ENCODE measurements at regions not wholly inside any gene's neighbourhood (a gene's known extent, or its start where the extent isn't known, plus 50 kb on each side); places are given as distances from the start of the nearest gene placed in this dataset.

DNA sequence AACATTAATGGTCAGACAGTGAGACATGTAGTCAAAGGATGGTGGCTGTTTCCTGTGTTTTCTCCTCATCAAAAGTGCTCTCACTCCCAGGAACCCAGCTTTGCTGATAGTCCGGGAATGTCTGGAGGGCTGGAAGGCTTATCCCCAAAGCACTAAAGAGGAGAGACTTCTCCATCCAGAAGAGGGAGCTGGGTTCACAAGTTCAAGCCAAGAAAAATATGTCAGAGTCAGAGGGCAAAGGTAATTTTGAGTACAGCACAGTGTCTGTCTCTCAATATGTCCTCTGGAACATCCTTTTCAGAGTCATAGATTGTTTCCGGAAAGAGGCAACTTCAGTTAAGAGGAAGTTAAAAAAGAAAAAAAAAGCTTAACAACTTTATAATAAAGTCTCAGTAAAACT lies 281.5 kb upstream of the PHYHIPL start:
- no peak for TF ChIP-seq POLR2A (IDR thresholded peaks at IDR 0.05)
- TF ChIP-seq, protein P1, sequence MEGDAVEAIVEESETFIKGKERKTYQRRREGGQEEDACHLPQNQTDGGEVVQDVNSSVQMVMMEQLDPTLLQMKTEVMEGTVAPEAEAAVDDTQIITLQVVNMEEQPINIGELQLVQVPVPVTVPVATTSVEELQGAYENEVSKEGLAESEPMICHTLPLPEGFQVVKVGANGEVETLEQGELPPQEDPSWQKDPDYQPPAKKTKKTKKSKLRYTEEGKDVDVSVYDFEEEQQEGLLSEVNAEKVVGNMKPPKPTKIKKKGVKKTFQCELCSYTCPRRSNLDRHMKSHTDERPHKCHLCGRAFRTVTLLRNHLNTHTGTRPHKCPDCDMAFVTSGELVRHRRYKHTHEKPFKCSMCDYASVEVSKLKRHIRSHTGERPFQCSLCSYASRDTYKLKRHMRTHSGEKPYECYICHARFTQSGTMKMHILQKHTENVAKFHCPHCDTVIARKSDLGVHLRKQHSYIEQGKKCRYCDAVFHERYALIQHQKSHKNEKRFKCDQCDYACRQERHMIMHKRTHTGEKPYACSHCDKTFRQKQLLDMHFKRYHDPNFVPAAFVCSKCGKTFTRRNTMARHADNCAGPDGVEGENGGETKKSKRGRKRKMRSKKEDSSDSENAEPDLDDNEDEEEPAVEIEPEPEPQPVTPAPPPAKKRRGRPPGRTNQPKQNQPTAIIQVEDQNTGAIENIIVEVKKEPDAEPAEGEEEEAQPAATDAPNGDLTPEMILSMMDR (IDR thresholded peaks at IDR 0.05) = no peak

Measured in testis (tissue), 2 donors.